CD14-positive monocyte (primary cell): ENCODE measurements at regions not wholly inside any gene's neighbourhood (a gene's known extent, or its start where the extent isn't known, plus 50 kb on each side); places are given as distances from the start of the nearest gene placed in this dataset.
A peak's percentile ranks its signal among the peaks of the same experiment; 100 is the strongest.

Experiments used
- DNase-seq, 3 donors: peaks; one replicate each; pipeline ENCODE4 v3.0.0-alpha.2; 2011 to 2022
- H2AFZ ChIP-seq: 2 replicates; pipeline ENCODE4 v1.6.0; 2012; ENCODE audit warnings: mild to moderate bottlenecking, low read depth, low read length, inconsistent platforms; ENCODE audit not compliant: insufficient read depth, poor library complexity, severe bottlenecking
- H3K27ac ChIP-seq, 2 donors: 1 replicate in 1 of 2; 2 replicates in 1 of 2; pipeline ENCODE4 v1.5.1; 2012 to 2013; ENCODE audit warnings: low read length in 2 of 2, control low read depth in 1 of 2, inconsistent platforms in 1 of 2, low read depth in 1 of 2, mild to moderate bottlenecking in 1 of 2
- H3K27me3 ChIP-seq, 2 donors: one replicate each; pipeline versions ENCODE4 v1.6.0 to v1.6.1; 2011 to 2013; ENCODE audit warnings: low read length in 2 of 2; ENCODE audit not compliant: control insufficient read depth in 2 of 2, insufficient read depth in 2 of 2
- H3K36me3 ChIP-seq, 2 donors: replicated peaks in 1 of 2; 1 replicate in 1 of 2; 2 replicates in 1 of 2; pipeline versions ENCODE4 v1.5.1 to v1.6.1; 2012 to 2013; ENCODE audit warnings: low read length in 2 of 2, control low read depth in 1 of 2, inconsistent platforms in 1 of 2, mild to moderate bottlenecking in 1 of 2; ENCODE audit not compliant: insufficient read depth in 2 of 2, control insufficient read depth in 1 of 2
- H3K4me1 ChIP-seq, 2 donors: 1 replicate in 1 of 2; 2 replicates in 1 of 2; pipeline versions ENCODE4 v1.5.1 to v1.6.1; 2012 to 2013; ENCODE audit warnings: low read length in 2 of 2, control low read depth in 1 of 2, inconsistent platforms in 1 of 2, mild to moderate bottlenecking in 1 of 2, moderate library complexity in 1 of 2; ENCODE audit not compliant: insufficient read depth in 2 of 2, control insufficient read depth in 1 of 2
- H3K4me2 ChIP-seq: replicated peaks from 2 replicates; pipeline ENCODE3; 2012; ENCODE audit warnings: low read length, moderate library complexity, mild to moderate bottlenecking; ENCODE audit not compliant: poor library complexity, severe bottlenecking; ENCODE audit errors: extremely low read depth
- H3K4me3 ChIP-seq, 3 experiments: fragments of 200-600 bp in 1 of 3; sonication (generic) in 1 of 3; replicated peaks in 1 of 3; 1 replicate in 2 of 3; 2 replicates in 1 of 3; pipeline ENCODE4 v1.5.1; 2011 to 2013; ENCODE audit warnings: low read length in 3 of 3, mild to moderate bottlenecking in 3 of 3, control low read depth in 2 of 3, low read depth in 2 of 3, inconsistent platforms in 1 of 3, moderate library complexity in 1 of 3
- H3K79me2 ChIP-seq: 2 replicates; pipeline ENCODE4 v1.6.0; 2012; ENCODE audit warnings: mild to moderate bottlenecking, control low read depth, inconsistent platforms, low read length, moderate library complexity; ENCODE audit not compliant: insufficient read depth
- H3K9ac ChIP-seq: 2 replicates; pipeline ENCODE4 v1.6.0; 2017; ENCODE audit warnings: low read length, mild to moderate bottlenecking; ENCODE audit not compliant: insufficient read depth, poor library complexity, severe bottlenecking
- H3K9me3 ChIP-seq, 2 donors: replicated peaks in 1 of 2; 1 replicate in 1 of 2; 2 replicates in 1 of 2; pipeline versions ENCODE4 v1.5.1 to v1.6.1; 2012 to 2013; ENCODE audit warnings: low read length in 2 of 2, control low read depth in 1 of 2; ENCODE audit not compliant: control insufficient read depth in 1 of 2, insufficient read depth in 1 of 2
- H4K20me1 ChIP-seq: 2 replicates; pipeline ENCODE4 v1.6.0; 2012; ENCODE audit warnings: mild to moderate bottlenecking, low read length, control low read depth, moderate library complexity; ENCODE audit not compliant: insufficient read depth
- H3K27ac Mint-ChIP-seq, 7 donors: one replicate each; pipeline ENCODE4 v1.8.0; 2020; ENCODE audit warnings: mild to moderate bottlenecking in 7 of 7, mixed read lengths in 7 of 7, moderate library complexity in 6 of 7, inconsistent platforms in 2 of 7
- H3K27me3 Mint-ChIP-seq, 3 donors: one replicate each; pipeline ENCODE4 v1.8.0; 2021 to 2022; ENCODE audit warnings: low read depth in 3 of 3, mild to moderate bottlenecking in 3 of 3, mixed read lengths in 3 of 3, moderate library complexity in 3 of 3, inconsistent platforms in 1 of 3
- H3K36me3 Mint-ChIP-seq, 2 donors: one replicate each; pipeline ENCODE4 v1.8.0; 2020; ENCODE audit warnings: mixed read lengths in 2 of 2, inconsistent platforms in 1 of 2, mild to moderate bottlenecking in 1 of 2
- H3K4me1 Mint-ChIP-seq: one replicate; pipeline ENCODE4 v1.8.0; 2020; ENCODE audit warnings: mild to moderate bottlenecking, mixed read lengths
- H3K4me3 Mint-ChIP-seq, 2 donors: one replicate each; pipeline ENCODE4 v1.8.0; 2020; ENCODE audit warnings: mild to moderate bottlenecking in 2 of 2, mixed read lengths in 2 of 2, moderate library complexity in 1 of 2
- H3K9me3 Mint-ChIP-seq, 7 donors: one replicate each; pipeline ENCODE4 v1.8.0; 2020 to 2022; ENCODE audit warnings: mixed read lengths in 7 of 7, mild to moderate bottlenecking in 6 of 7, moderate library complexity in 6 of 7, inconsistent platforms in 2 of 7
- WGBS: methylation state at CpG from one replicate; pipeline ENCODE4 v1.1.5; 2013; ENCODE audit warnings: missing lambda C conversion rate; ENCODE audit not compliant: insufficient coverage; 5-methylcytosine and 5-hydroxymethylcytosine counted together
- intact Hi-C, 2 donors: fragments of 100-400 bp; cut with micrococcal nuclease; formaldehyde crosslinking; loops; one replicate each; pipeline versions ENCODE4 v1.15.0 to v1.15.1; 2023
- TF ChIP-seq, protein P1 (sequence below): fragments of 200-600 bp; IDR thresholded peaks from one replicate; pipeline ENCODE4 v1.8.0; 2022; ENCODE audit warnings: antibody characterized with exemption, mild to moderate bottlenecking

GRCh38 chr9:129559506-129559881 is 61.4 kb downstream of the C9orf50 start:
- TF ChIP-seq, protein P1, sequence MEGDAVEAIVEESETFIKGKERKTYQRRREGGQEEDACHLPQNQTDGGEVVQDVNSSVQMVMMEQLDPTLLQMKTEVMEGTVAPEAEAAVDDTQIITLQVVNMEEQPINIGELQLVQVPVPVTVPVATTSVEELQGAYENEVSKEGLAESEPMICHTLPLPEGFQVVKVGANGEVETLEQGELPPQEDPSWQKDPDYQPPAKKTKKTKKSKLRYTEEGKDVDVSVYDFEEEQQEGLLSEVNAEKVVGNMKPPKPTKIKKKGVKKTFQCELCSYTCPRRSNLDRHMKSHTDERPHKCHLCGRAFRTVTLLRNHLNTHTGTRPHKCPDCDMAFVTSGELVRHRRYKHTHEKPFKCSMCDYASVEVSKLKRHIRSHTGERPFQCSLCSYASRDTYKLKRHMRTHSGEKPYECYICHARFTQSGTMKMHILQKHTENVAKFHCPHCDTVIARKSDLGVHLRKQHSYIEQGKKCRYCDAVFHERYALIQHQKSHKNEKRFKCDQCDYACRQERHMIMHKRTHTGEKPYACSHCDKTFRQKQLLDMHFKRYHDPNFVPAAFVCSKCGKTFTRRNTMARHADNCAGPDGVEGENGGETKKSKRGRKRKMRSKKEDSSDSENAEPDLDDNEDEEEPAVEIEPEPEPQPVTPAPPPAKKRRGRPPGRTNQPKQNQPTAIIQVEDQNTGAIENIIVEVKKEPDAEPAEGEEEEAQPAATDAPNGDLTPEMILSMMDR = no peak
- peak overlapping the region in 1 of 2 donors; percentile 28 for H3K4me3 Mint-ChIP-seq
- H3K36me3 Mint-ChIP-seq = peaks cover 2% of the 10 kb centered on the region in 2 donors
- no peaks in the 10 kb centered on the region for H3K27me3 ChIP-seq
- H3K9ac ChIP-seq = no peak overlapping the region
- no peaks in the 10 kb centered on the region for H3K79me2 ChIP-seq
- H3K9me3 ChIP-seq = no peaks in the 10 kb centered on the region
- no peak overlapping the region for H3K27ac ChIP-seq
- intact Hi-C loops = no loop called here
- peaks cover 0 to 2% (median 0%) of the 10 kb centered on the region in 7 donors for H3K9me3 Mint-ChIP-seq
- peaks cover 24 to 27% of the 10 kb centered on the region in 2 donors for H3K4me1 ChIP-seq
- H2AFZ ChIP-seq = no peak overlapping the region
- no peak overlapping the region for H3K4me3 ChIP-seq
- peaks cover 32% of the 10 kb centered on the region for H3K4me1 Mint-ChIP-seq
- H3K27me3 Mint-ChIP-seq = peaks cover 5 to 9% (median 8%) of the 10 kb centered on the region in 3 donors
- no peak for DNase-seq
- no peaks in the 10 kb centered on the region for H3K36me3 ChIP-seq
- H4K20me1 ChIP-seq = no peaks in the 10 kb centered on the region
- 88% methylated on average over 1 of the region's 4 CpGs for WGBS
- no peak overlapping the region for H3K4me2 ChIP-seq
- no peak overlapping the region for H3K27ac Mint-ChIP-seq

- Histone ChIP-seq H3K4me2 (no peak overlapping the region), H4K20me1 (no peaks in the 10 kb centered on the region), H2AFZ (peak overlapping the region; percentile 24), H3K9me3 (no peaks in the 10 kb centered on the region), H3K27me3 (no peaks in the 10 kb centered on the region), H3K27ac (no peak overlapping the region), H3K36me3 (no peaks in the 10 kb centered on the region), H3K79me2 (no peaks in the 10 kb centered on the region), H3K4me1 (peaks cover 30 to 34% of the 10 kb centered on the region in 2 donors), H3K9ac (no peak overlapping the region), H3K4me3 (no peak overlapping the region)
- Mint-ChIP-seq H3K27me3 (peaks cover 7 to 8% (median 8%) of the 10 kb centered on the region in 3 donors), H3K9me3 (peaks cover 0 to 4% (median 0%) of the 10 kb centered on the region in 7 donors), H3K36me3 (peaks cover 2% of the 10 kb centered on the region in 2 donors), H3K4me1 (peaks cover 39% of the 10 kb centered on the region), H3K27ac (peak overlapping the region in 1 of 7 donors; percentile 32), H3K4me3 (peak overlapping the region in 1 of 2 donors; percentile 28)
- WGBS = 65% methylated on average over 15 of the region's 21 CpGs
- TF ChIP-seq, protein P1 = no peak
- intact Hi-C loops = no loop called here
- DNase-seq = peak in 2 of 3 donors; percentile 21 to 29
Observed at GRCh38 chr9:129558551-129559505, 62.1 kb downstream of the C9orf50 start.
